Adrenal gland (tissue), 9 donors: ENCODE measurements at regions not wholly inside any gene's neighbourhood (a gene's known extent, or its start where the extent isn't known, plus 50 kb on each side); places are given as distances from the start of the nearest gene placed in this dataset.

ENCODE experiments used
- DNase-seq, 7 donors: peaks; one replicate each; pipeline ENCODE4 v3.0.0-alpha.2; 2019 to 2020
- H3K27ac ChIP-seq, 5 donors: fragments of 200-600 bp; sonication (generic) in 4 of 5; 1 replicate in 3 of 5; 2 replicates in 2 of 5; pipeline versions ENCODE4 v1.5.1 to v1.8.0; 2016 to 2020; ENCODE audit warnings: mild to moderate bottlenecking in 1 of 5
- H3K27me3 ChIP-seq: fragments of 200-600 bp; 2 replicates; pipeline ENCODE4 v1.8.0; 2021
- H3K36me3 ChIP-seq, 2 donors: fragments of 200-600 bp; replicated peaks in 1 of 2; 1 replicate in 1 of 2; 2 replicates in 1 of 2; pipeline versions ENCODE4 v1.5.1 to v1.8.0; 2018 to 2022
- H3K4me1 ChIP-seq, 2 donors: fragments of 200-600 bp; replicated peaks in 1 of 2; 1 replicate in 1 of 2; 2 replicates in 1 of 2; pipeline versions ENCODE4 v1.5.1 to v1.8.0; 2018 to 2021
- H3K4me3 ChIP-seq, 4 donors: fragments of 200-600 bp; sonication (generic) in 3 of 4; one replicate each; pipeline ENCODE4 v1.5.1; 2016 to 2018
- H3K9me3 ChIP-seq, 3 donors: fragments of 200-600 bp; sonication (generic) in 1 of 3; replicated peaks in 1 of 3; 1 replicate in 2 of 3; 2 replicates in 1 of 3; pipeline versions ENCODE4 v1.5.1 to v1.8.0; 2016 to 2021
- POLR2A ChIP-seq, 2 donors: fragments of 450-650 bp; IDR thresholded peaks; one replicate each; pipeline ENCODE4 v1.6.1; 2017; ENCODE audit warnings: antibody characterized with exemption in 2 of 2, mild to moderate bottlenecking in 2 of 2, moderate library complexity in 1 of 2
- WGBS, 4 donors: extraction: QIAGEN DNeasy Blood & Tissue Kit in 2 of 4; methylation state at CpG; one replicate each; pipeline versions ENCODE4 v1.1.5 to v1.1.7; 2013 to 2017; 5-methylcytosine and 5-hydroxymethylcytosine counted together
- intact Hi-C, 2 donors: fragments of 100-400 bp; cut with DNase I; formaldehyde crosslinking; loops; one replicate each; pipeline versions ENCODE4 v1.14.1 to v1.15.0; 2022 to 2023
- TF ChIP-seq, protein P1 (sequence below), 6 experiments: fragments of 450-650 bp in 4 of 6; fragments of 200-600 bp in 2 of 6; sonication (generic) in 1 of 6; IDR thresholded peaks; 1 replicate in 5 of 6; 2 replicates in 1 of 6; pipeline versions ENCODE4 v1.5.1 to v1.8.0; 2016 to 2021; ENCODE audit warnings: antibody characterized with exemption in 6 of 6, mild to moderate bottlenecking in 2 of 6, moderate library complexity in 1 of 6
- donor health status: healthy with polysubstance abuse.
- donor health status: Bipolar disorder and iron deficiency.
- donor health status: DM: yes; HTN: yes; CAD: no.
- donor health status: DM: no; HTN: no; CAD: no.
- donor health status: DM: no; HTN: no; CAD: no.

GRCh38 chr6:148193063-148193680, 149.5 kb upstream of the SASH1 start:
- Histone ChIP-seq H3K27ac (no peak overlapping the region), H3K36me3 (no peaks in the 10 kb centered on the region), H3K4me1 (no peaks in the 10 kb centered on the region), H3K9me3 (no peaks in the 10 kb centered on the region), H3K4me3 (no peak overlapping the region), H3K27me3 (no peaks in the 10 kb centered on the region)
- TF ChIP-seq, protein P1, sequence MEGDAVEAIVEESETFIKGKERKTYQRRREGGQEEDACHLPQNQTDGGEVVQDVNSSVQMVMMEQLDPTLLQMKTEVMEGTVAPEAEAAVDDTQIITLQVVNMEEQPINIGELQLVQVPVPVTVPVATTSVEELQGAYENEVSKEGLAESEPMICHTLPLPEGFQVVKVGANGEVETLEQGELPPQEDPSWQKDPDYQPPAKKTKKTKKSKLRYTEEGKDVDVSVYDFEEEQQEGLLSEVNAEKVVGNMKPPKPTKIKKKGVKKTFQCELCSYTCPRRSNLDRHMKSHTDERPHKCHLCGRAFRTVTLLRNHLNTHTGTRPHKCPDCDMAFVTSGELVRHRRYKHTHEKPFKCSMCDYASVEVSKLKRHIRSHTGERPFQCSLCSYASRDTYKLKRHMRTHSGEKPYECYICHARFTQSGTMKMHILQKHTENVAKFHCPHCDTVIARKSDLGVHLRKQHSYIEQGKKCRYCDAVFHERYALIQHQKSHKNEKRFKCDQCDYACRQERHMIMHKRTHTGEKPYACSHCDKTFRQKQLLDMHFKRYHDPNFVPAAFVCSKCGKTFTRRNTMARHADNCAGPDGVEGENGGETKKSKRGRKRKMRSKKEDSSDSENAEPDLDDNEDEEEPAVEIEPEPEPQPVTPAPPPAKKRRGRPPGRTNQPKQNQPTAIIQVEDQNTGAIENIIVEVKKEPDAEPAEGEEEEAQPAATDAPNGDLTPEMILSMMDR (IDR thresholded peaks at IDR 0.05): no peak
- TF ChIP-seq POLR2A (IDR thresholded peaks at IDR 0.05): no peak
- no peak for DNase-seq
- WGBS, 4 donors: 77 to 84% (median 80%) methylated on average over 5 of the region's 5 CpGs
- intact Hi-C loops: no loop called here

DNA sequence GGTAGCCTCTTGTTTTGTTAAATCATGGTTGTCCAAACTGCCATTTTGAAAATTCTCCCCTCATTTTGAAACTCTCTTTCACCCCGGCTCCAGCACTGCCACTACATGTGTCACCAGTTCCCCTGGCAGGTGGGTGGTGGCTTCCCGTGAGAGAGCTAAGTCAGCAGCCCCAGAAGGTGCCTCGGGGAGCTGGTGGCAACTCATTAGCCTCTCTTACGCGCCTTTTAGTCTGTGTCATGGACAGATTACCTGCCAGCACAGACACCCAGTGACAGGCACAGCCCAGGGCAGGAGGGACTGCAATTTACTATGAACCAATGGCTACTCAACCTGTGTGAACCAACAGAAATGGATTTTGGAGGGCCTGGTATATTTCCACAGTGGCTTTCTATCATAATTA, 147.1 kb upstream of the SASH1 start:
- Histone ChIP-seq H3K27ac (no peak overlapping the region), H3K36me3 (no peaks in the 10 kb centered on the region), H3K4me1 (peaks cover 0 to 5% of the 10 kb centered on the region in 2 donors), H3K9me3 (no peaks in the 10 kb centered on the region), H3K27me3 (no peaks in the 10 kb centered on the region), H3K4me3 (no peak overlapping the region)
- 91 to 96% (median 94%) methylated on average over 5 of the region's 5 CpGs for WGBS, 4 donors
- no peak for DNase-seq
- intact Hi-C loops: no loop called here
- no peak for TF ChIP-seq POLR2A (IDR thresholded peaks at IDR 0.05)
- TF ChIP-seq, protein P1 (IDR thresholded peaks at IDR 0.05): no peak

DNA sequence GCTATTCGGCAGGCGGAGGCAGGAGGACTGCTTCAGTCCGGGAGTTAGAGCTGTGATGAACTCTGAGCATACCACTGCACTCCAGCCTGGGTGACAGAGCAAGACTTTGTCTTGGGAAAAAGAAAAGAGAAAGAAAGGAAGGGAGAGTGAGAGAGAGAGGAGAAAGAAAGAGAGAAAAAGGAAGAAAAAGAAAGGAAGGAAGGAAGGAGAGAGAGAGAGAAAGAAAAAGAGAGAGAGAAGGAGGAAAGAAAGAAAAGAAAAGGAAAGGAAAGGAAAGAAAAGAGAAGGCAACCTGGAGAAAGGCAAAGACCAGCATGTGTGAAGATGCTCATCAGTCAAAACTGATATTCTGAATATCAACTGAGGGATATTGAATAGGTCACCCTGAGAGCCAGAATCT, 143.1 kb upstream of the SASH1 start:
- 88 to 97% (median 94%) methylated on average over 3 of the region's 3 CpGs for whole genome bisulfite sequencing, 4 donors
- no peak for DNase-seq
- peaks cover 0 to 10% of the 10 kb centered on the region in 2 donors for H3K4me1 ChIP-seq

GRCh38 chr6:148200293-148200692, 142.3 kb upstream of the SASH1 start:
- peaks cover 0 to 10% of the 10 kb centered on the region in 2 donors for H3K4me1 ChIP-seq
- intact Hi-C loops: no loop called here
- H3K4me3 ChIP-seq: no peak overlapping the region
- WGBS, 4 donors: 31 to 45% (median 34%) methylated on average over 9 to 10 of the region's 10 CpGs
- H3K9me3 ChIP-seq: no peaks in the 10 kb centered on the region
- H3K36me3 ChIP-seq: no peaks in the 10 kb centered on the region
- no peak overlapping the region for H3K27ac ChIP-seq
- peak in 6 of 7 donors; percentile 17 to 64 (median 28) for DNase-seq
- no peaks in the 10 kb centered on the region for H3K27me3 ChIP-seq
- no peak for TF ChIP-seq POLR2A (IDR thresholded peaks at IDR 0.05)
- TF ChIP-seq, protein P1 (IDR thresholded peaks at IDR 0.05): no peak

More for the DNA sequence above, 143.1 kb upstream of the SASH1 start:
- intact Hi-C loops: no loop called here
- no peaks in the 10 kb centered on the region for H3K36me3 ChIP-seq
- no peak overlapping the region for H3K27ac ChIP-seq
- TF ChIP-seq POLR2A (IDR thresholded peaks at IDR 0.05): no peak
- TF ChIP-seq, protein P1 (IDR thresholded peaks at IDR 0.05): no peak
- no peaks in the 10 kb centered on the region for H3K27me3 ChIP-seq
- H3K9me3 ChIP-seq: no peaks in the 10 kb centered on the region
- H3K4me3 ChIP-seq: no peak overlapping the region
